Stimulated activated CD4-positive, alpha-beta T cell treated with anti-CD3 and anti-CD28 coated beads, Interleukin-12 subunit alpha, Interleukin-12 subunit beta, amount 100 ng/mL, for 24 hours (primary cell): ENCODE measurements at regions not wholly inside any gene's neighbourhood (a gene's known extent, or its start where the extent isn't known, plus 50 kb on each side); places are given as distances from the start of the nearest gene placed in this dataset.
"Not testable (repeated sequence)": the region's sequence is repeated elsewhere in the genome, so short reads cannot be mapped to it uniquely, and the experiment has no call there.

ENCODE experiments used
- DNase-seq, 2 experiments: peaks; one replicate each; pipeline ENCODE4 v3.0.0-alpha.2; 2020; ENCODE audit warnings: low read depth in 2 of 2

DNA sequence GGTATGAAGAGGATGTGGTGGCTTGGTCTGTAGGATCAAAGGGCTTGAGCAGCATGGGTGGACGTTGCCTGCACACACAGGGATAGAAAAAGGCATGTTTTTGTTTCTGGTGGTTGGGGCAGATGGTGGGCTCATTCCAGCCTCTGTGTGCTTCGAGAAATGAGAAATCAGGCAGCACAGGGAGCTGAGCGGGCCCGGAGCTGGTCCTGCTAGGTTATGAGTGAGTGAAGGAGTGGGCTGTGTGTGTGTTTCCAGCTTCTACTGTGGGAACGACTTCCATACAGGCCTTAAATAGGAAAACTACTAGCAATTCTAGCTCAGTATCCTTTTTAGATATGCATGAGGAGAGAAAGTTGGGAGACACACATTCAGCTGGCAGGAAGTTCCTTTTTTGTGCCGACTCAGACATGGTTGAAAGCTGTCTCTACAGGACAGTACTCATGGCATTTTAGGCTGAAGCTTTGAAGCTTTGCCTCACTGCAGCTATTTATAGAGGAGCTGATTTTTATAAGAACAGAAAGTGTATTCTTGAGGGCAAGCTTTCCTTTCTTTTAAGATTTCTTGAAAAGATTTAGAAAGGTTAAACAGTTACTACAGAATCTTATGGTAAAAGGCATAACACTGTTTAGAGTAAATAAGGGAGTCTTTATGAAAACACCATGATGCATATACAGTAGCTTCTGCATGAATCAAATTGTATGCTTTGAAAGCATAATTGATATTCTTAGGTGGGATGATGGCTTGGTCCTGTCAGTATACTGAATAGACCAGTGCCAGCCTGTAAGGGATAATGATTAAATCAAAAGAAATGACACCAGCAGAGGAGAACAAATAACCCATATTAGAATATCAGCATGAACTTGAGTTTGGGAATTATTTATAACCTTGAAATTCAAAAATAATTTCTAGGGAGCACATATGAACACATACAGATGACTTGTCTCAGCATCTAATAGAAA is 104.0 kb upstream of the MAN1A1 start:
- DNase-seq = no peak

- no peak for DNase-seq
Observed at GRCh38 chr6:119449331-119450156, 100.0 kb upstream of the MAN1A1 start.

DNA sequence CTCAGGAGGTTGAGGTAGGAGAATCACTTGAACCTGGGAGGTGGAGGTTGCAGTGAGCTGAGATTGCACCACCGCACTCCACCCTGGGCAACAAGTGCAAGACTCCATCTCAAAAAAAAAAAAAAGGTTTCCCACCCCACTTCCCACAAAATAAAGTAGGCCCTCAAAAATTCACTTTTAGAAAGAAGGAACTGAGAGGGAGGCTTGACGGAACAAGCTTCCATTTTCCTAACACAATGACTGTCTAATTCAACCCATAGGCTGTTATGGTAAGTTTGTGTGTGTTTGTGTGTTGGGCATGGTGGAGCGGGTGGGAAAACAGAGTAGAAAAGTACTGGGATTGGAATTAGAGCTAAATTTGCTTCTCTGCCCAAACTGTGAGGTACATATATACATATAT is 98.4 kb upstream of the MAN1A1 start:
- DNase-seq = no peak

GRCh38 chr6:119446609-119447008 is 97.0 kb upstream of the MAN1A1 start:
- DNase-seq = no peak

- DNase-seq = no peak
Observed at GRCh38 chr6:119446115-119446554, 96.6 kb upstream of the MAN1A1 start.

DNA sequence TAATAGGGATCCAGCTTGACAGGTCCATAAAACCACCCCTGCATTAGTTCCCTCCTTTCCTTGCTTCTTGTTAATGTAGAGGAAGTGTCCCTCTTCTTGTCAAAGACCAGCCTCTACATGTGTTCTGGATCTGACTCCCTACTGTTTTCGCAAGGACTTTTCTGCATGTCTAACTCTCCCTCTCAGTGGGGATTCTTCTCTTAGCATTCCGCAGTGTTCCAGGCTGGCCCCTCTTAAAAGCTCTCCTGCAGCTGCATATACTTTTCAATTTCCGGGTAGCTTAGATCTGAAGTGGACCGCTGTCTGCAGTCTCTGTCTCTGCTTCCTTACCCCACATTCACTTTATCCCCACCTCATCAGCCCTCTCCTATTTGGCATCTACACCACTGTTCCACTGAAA is 96.1 kb upstream of the MAN1A1 start:
- DNase-seq = no peak

DNA sequence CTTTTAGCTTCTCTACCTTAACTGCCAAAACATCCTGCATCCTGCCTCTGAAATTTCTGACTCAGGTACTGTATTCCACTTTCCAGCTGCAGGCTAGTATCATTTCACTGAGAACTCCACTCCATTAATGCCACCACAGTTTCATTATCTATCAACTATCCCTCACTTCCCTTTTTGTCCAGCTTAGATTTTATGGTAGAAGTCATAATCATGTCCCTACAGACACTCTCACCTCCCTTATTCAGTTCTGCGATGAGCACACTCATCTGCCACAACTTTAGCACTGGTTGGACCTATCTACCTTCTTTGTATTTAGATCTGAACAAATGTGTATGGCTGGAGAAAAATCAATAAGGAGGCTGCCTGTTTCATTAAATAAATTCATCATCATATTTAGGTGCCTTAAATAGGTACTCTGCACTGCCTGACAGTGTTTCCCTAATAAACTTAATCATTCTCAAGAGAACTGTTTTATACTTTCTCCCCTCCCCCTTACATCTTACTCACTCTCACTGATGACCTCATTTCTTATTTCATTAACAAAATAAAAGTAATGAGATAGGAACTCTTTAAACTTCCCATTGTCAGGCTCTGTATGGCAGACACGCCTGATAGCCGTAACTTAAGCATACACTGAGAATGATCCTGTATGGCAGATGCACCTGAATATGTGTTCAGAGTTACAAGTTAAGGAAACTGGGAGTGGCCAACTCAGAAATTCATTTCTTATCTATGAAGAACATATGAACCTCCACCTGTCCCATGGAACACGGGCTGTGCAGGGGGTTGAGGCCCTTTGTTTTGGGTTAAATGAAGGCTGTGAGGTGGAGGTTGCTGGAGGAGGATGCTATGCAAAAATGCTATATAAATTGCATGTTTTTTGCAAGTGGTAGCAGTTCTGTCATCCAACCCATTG is 95.3 kb upstream of the MAN1A1 start:
- no peak for DNase-seq

DNA sequence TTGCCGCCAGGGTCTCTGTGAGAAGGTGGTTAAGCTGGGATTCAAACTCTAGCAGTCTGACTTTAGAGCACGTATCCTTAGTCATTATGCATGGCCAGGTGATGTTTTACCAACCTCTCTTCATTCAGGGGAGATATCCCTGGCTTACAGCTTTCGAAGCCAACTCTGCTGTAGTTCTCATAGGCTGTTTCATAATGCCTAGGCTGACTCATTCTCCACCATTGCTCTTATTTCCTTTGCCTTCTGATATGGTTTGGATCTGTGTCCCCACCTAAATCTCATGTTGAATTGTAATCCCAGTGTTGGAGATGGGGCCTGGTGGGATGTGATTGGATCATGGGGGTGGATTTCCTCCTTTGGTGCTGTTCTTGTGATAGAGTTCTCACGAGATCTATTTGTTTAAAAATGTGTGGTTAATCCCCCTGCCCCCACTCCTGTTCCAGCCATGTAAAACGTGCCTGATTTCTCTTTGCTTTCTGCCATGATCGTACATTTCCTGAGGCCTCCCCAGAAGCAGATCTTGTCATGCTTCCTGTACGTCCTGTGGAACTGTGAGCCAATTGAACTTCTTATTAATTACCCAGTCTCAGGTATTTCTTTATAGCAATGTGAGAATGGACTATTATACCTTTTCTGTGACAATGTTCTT is 94.6 kb upstream of the MAN1A1 start:
- DNase-seq = no peak

DNA sequence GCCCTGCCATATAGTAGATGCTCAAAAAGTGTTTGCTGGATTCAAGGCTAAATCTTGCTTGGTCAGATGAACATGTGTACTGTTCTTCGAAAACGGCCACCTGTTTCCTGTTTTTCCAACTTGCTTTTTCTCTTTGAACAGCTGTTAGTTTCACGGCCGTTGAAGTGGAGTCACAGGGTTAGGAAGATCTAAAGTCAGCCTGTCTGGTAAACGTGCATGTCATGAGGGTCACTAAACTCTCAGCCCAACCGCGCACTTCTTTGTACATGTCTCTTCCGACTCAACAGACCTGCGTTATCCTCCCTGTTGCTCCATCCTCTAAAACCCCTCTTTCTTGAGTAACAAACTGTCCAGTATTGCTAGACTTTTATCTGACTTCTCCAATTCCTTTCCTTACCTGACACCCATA is 93.2 kb upstream of the MAN1A1 start:
- no peak for DNase-seq

DNA sequence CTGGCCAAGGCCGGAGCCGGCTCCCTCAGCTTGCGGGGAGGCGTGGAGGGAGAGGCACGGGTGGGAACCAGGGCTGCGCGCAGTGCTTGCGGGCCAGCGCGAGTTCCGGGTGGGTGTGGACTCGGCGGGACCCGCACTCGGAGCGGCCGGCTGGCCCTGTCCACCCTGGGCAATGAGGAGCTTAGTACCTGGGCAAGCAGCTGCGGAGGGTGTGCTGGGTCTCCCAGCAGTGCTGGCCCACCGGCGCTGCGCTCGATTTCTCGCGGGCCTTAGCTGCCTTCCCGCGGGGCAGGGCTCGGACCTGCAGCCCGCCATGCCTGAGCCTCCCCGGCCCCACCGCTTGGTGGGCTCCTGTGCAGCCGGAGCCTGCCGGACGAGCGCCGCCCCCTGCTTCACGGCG is 91.4 kb upstream of the MAN1A1 start:
- no peak for DNase-seq

DNA sequence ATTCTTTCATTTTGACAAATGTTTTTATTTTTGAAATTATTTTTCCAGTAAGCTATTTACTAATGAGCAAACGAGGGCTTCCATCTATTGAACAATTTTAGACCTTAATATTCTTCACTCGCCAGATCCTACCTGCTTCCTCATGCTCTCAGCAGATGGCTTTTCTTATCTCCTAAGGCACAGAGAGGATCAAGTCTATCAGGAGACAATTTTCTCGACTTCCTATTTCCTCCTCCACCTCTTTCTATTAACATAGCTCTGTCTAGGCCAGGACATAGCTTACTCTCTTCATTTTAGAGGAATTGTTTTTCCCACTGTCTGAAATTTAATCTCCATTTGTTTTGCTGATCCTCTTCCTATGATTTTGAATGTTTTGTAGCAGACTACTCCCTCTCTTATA is 87.0 kb upstream of the MAN1A1 start:
- no peak for DNase-seq

DNA sequence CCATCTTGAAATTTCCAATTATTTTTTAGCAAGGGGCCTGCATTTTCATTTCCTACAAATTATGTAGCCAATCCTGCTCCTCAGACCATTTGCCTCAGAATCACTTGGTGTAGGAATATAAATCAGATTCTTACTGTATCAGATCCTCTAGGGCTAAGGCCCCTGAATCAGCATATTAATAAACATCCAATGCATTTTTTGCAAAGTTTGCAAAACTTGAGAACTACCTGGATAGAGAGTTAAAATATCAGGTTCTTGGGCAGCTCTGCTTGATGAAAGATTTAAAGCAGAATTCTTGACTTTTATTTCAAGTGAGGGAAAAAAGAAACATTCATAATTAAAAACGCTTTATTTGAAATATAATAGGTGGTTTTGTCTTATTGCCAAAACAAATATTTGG is 82.2 kb upstream of the MAN1A1 start:
- DNase-seq = no peak

DNA sequence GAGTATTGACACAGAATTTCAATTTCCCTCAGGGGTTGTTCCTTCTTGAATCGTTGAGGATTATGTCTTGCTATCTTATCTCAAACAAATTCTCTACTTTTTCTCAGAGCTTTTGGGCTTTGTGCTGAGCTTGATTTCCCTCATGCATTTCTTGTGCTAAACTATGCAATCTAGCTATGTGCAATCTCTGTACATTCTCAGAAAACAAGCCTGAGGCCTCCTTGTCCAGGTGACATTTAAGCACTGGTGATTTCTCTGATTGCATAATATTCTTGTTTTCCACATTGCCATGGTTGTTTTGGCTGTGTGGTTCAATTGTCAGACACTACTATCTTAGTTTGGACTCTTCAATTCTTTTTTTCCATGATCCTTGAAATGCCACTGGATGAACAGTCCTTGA is 81.2 kb upstream of the MAN1A1 start:
- DNase-seq = no peak

DNA sequence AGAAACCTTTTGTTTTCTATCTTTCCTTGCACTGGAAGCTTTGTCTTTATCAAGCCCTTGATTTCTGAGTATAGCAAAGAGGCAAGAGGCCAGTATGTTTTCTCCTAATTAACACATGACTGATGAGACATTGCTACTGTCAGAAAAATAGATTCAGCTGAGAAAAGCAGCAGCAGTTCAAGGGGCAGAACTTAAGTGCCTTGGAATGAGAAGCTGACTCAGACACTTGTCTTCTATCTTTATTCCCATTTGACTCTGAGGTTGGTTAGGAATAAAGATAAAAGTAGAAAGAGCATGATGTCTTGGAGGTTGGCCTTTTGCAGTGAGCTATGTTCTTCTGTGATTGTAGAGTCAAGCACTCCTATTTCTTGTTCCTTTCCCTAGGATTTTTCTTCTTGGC is 79.1 kb upstream of the MAN1A1 start:
- no peak for DNase-seq

DNA sequence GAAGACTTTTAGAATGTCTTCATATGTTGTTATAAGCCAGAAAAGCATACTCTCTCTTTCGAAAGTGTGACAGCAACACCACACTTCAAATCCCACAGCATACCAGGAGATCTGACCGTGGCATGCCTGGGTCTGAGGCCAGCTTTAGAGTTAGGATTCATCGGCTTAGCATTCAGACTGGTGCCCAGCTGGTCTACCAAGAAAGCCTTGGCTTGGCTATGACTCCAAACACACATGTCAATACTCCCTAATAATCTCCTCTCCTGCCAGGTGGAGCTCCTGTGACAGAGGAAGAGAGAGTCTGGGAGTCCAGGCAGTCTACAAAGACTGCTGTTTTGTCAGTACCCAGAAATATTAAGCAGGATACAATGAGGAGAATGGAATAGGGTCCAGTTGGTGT is 77.1 kb upstream of the MAN1A1 start:
- DNase-seq = no peak

- DNase-seq = no peak
Observed at GRCh38 chr6:119423996-119424395, 74.4 kb upstream of the MAN1A1 start.

GRCh38 chr6:119418084-119418483 is 68.5 kb upstream of the MAN1A1 start:
- not testable (repeated sequence) for DNase-seq

DNA sequence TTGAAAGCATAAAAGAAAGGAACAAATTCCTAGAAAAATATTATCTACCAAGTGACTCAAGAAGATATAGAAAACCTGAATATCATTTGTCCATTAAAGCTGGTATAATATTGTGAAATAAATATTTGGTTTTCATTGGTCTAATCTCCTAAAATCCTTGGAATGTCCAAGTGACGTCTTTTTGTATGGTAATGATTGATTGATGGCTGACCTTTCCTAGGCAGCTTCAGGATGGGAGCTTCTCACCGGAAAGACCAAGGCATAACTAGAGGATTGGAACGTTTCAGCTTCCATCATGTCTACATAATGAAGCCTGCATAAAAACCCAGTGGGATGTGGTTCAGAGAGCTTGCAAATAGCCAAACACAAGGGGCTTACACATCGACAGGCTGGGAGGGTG is 57.6 kb upstream of the MAN1A1 start:
- no peak for DNase-seq

DNA sequence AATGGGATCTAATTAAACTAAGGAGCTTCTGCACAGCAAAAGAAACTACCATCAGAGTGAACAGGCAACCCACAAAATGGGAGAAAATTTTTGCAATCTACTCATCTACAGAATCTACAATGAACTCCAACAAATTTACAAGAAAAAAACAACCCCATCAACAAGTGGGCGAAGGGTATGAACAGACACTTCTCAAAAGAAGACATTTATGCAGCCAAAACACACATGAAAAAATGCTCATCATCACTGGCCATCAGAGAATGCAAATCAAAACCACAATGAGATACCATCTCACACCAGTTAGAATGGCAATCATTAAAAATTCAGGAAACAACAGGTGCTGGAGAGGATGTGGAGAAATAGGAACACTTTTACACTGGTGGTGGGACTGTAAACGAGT is 55.6 kb upstream of the MAN1A1 start:
- DNase-seq = not testable (repeated sequence)
